Stimulated activated CD8-positive, alpha-beta memory T cell treated with anti-CD3 and anti-CD28 coated beads, Interleukin-12 subunit alpha, Interleukin-12 subunit beta, amount 100 ng/mL, for 24 hours (primary cell): ENCODE measurements at regions not wholly inside any gene's neighbourhood (a gene's known extent, or its start where the extent isn't known, plus 50 kb on each side); places are given as distances from the start of the nearest gene placed in this dataset.
"Not testable (repeated sequence)": the region's sequence is repeated elsewhere in the genome, so short reads cannot be mapped to it uniquely, and the experiment has no call there.

Experiments used
- DNase-seq: peaks from one replicate; pipeline ENCODE4 v3.0.0-alpha.2; 2020; ENCODE audit errors: extremely low read depth

DNA sequence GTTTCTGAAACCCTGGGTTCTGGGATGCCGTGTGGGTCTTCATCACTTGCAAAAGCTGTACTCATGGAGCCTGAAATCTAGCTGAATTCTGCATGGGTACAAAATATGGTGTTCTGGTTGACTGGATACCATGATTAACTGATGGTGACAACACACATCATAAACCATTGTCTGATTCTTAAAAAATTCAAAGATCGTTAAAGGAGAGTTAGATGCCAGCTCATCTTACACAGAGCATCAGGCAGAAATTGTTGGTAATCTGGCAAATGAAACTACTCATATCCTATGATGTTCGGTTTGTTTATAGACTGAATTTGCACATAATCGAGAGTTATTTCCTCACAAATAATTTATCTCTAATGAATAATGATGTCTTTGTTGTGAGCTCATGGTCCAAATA lies 218.1 kb upstream of the PKN2 start:
- no peak for DNase-seq

GRCh38 chr1:88466899-88467580 lies 217.0 kb upstream of the PKN2 start:
- DNase-seq: no peak

GRCh38 chr1:88472298-88472697 lies 211.8 kb upstream of the PKN2 start:
- DNase-seq: no peak

GRCh38 chr1:88472714-88473113 lies 211.4 kb upstream of the PKN2 start:
- DNase-seq: no peak

- DNase-seq: no peak
These were observed 209.3 kb upstream of the PKN2 start for GRCh38 chr1:88474555-88475304.

DNA sequence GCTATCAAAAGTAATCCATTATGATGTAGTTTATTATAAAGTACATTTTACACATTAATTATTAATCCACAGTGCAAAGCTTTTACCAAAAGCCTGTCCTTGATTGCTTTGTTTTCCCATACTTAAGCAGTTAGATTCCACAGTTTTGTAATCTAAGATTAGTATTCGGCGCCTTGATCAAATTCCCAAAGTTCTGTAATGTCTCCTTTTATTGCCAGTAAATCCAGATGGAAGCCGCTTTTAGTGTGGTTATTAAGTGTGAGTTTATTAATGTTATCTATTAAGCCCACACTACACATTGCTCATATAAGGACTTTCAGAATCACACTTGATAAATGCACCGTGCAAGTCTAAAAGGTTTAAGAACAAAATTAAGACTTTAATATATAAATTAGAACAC lies 199.2 kb upstream of the PKN2 start:
- DNase-seq: no peak

DNA sequence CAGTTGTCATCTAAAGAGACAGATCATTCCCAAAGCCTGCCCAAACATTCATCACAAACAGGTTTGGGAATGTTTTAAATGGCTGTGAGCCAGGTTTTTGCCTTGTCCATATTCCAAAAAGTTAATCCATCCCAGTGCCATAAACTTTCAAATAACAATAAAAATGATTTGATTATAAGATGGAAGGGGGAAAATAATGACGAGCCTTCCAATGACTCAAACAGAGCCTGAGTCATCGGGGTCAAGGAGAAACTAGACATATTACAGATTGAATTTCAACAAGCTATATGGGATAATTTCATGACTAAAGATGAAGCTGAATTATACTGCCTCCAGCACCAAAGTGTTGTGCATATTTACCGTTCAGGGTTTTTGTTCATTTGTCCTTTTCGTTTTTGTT lies 195.8 kb upstream of the PKN2 start:
- DNase-seq: no peak

GRCh38 chr1:88490676-88491075 lies 193.4 kb upstream of the PKN2 start:
- no peak for DNase-seq

DNA sequence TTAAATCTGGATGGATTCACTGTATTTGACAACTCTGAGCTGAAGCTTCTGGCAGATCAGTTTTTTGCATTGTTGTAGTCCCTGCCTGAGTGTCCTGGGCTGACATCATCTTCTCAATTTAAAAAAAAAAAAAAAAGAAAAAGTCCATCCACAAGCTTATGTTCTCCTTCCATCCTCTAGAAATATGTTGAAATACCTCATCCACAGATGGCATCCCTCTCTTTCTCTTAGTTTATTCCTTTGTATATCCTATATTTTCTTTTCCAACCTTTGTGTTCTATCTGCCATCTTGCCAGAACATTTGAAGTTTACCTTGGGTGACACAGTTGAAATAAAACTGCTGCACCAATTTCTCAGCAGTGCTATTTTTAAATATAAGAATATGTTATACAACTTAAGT lies 184.4 kb upstream of the PKN2 start:
- DNase-seq: no peak

- no peak for DNase-seq
These were observed 181.2 kb upstream of the PKN2 start for GRCh38 chr1:88502886-88503285.

DNA sequence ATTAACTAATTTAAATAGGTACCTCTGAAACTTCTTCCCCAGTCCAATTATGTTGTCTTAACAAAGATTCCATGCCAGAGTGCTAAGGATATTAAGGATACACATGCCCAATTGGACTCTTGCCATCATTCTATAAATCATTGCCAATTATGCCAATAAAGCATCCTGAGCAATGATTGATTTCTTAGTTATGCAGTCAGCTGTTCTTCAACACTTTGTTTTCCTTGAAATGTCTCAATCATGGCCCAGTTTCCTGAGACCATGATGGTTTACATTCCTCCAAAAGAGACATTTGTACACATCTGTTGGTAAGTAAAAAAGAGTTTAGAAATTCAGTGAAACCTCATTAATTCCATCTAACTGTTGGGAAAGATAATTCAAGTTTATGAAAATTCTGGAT lies 180.4 kb upstream of the PKN2 start:
- no peak for DNase-seq

- DNase-seq: no peak
These were observed 179.5 kb upstream of the PKN2 start for GRCh38 chr1:88504601-88505000.

DNA sequence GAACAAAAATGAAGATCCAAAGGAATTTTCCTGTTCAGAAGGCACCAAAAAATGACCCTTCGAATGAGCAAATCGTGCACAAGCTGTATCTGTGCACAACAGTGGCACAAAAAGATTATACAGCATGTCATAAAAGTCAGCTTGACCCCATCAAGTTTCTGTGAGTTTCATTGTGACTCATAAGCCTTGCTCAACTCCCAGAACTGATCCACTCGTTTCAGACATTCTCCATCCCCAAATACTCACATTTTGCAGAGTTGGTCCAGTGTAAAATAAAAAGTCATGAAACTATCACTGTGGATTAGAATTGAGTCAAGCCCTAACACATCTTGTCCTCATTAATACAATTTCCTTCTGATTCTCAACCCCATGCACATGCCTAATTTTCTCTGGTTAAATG lies 174.7 kb upstream of the PKN2 start:
- no peak for DNase-seq

DNA sequence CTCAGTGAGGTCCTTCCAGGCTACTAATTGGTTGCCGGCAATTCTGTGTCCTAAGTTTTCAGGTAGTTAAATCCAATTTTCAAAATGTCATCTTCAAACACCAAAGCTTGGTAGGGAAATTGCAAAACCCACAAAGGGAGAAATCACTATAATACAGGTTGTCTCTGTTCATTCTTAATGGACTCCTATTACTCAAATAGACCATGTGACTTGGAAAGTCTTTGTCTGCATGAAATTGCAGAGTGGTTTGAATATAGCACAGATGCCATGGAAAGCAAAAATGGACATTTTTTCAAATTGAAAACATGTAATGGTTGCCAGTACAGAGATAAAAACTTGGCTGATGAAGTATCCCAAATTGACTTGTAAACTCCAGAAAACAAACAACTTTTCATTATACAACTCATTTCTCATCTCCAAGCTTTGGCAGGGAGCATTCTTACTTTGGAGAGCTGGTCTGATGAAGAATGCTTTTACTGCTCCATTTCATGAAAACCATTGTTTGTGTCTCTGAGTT lies 169.5 kb upstream of the PKN2 start:
- DNase-seq: no peak

- DNase-seq: not testable (repeated sequence)
These were observed 166.6 kb upstream of the PKN2 start for GRCh38 chr1:88517499-88517898.

DNA sequence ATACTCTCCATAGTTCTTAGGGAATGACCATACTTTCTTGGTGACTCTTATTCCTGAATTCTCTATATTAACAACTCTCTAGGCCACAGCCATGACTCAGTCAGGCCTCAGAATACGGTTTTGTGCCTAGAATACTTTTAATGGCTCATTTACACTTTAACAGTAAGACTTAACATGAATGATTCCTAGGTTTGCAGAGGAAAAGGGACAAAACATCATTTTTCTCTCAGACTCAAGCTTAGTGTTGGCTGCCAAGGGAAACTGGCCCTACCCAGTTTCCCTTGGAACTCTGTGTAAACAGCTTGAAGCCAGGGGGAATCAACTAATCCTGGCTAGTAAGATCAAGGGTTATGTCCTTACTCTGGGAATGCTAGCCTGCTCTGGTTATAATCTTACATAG lies 164.9 kb upstream of the PKN2 start:
- no peak for DNase-seq

GRCh38 chr1:88523854-88524528 lies 160.1 kb upstream of the PKN2 start:
- DNase-seq: no peak

DNA sequence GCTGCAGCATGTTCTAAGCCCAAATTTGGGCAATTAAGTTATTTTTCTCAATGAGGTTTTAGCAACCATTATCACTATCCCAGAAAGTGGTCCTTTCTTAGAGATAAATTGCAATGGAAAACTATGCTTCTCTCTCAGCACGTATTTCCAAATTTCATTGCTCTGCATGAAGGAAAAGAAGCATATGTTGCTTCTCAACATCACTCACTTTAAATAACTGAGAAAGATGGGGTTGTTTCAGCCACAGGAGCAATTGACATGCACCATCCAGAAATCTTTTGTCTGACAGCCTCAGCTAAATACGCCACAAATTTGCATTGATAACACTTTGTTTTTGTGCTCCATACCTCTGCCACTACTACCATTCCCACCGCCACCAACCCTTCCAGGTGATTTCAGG lies 157.6 kb upstream of the PKN2 start:
- no peak for DNase-seq

DNA sequence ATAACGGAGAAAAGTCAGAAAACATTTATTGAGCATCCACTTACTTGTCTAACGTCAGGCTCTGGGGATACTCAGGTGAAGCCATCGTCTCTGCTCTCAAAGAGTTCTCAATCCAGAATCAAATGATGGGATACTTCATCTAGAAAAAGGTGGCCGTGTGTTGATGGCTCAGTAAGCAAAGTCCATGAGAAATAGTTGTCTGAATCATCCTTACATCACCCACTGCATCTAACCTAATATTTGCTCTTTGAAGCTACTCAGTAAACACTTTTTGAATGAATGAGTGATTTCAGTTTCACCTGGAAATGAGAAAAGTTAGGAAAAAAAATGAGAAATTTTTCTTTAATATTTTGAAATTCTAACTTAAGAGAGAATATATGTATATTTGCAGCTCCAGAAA lies 155.3 kb upstream of the PKN2 start:
- no peak for DNase-seq

DNA sequence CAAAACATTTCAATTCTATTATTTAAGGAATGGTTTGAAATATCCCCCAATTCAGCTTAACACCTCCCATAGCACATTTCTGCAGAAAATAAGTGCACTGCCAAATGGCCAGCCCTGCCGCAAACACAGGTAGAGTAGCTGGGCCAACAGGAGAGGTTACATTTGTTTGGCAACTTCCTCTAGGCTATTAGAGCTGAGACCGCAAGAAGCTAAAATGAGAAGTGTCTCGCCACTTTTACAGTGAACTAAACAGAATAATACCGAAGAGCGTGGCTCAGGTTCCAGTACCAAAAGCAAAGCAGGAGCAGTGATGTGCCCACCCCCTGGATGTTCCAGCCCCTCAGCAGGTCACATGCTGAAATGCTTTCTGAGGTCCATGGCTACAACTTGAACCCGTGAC lies 154.5 kb upstream of the PKN2 start:
- no peak for DNase-seq

GRCh38 chr1:88530246-88530645 lies 153.8 kb upstream of the PKN2 start:
- DNase-seq: no peak

- no peak for DNase-seq
These were observed 146.3 kb upstream of the PKN2 start for GRCh38 chr1:88537787-88538186.
